HG03135 (cell line): ENCODE measurements at regions not wholly inside any gene's neighbourhood (a gene's known extent, or its start where the extent isn't known, plus 50 kb on each side); places are given as distances from the start of the nearest gene placed in this dataset.
"Not testable (repeated sequence)": the region's sequence is repeated elsewhere in the genome, so short reads cannot be mapped to it uniquely, and the experiment has no call there.

Source experiments
- ATAC-seq: cut with Tn5 transposase; IDR thresholded peaks from one replicate; pipeline ENCODE4 v1.9.1; 2021; ENCODE audit warnings: mild to moderate bottlenecking, moderate library complexity; ENCODE audit not compliant: unreplicated experiment

DNA sequence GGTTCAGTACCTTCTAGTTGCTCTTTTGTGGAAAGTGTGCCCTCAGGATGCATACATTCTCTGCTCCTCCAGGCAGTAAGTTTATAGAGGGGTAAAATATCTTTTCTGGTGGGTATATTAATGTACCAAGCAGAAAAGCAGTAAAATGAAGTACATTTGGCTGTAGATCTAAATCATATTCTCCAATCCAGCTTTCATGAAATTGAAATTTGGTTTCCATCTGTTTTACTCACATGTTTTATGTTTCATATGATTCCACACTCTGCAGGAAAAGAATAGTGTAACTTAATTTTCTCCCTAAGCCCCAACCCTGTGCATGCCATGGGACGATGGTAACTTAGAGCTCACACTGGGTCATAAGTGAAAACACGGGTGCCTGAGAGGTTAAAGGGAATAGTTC, 172.3 kb downstream of the AKAIN1 start:
- ATAC-seq, result no peak

DNA sequence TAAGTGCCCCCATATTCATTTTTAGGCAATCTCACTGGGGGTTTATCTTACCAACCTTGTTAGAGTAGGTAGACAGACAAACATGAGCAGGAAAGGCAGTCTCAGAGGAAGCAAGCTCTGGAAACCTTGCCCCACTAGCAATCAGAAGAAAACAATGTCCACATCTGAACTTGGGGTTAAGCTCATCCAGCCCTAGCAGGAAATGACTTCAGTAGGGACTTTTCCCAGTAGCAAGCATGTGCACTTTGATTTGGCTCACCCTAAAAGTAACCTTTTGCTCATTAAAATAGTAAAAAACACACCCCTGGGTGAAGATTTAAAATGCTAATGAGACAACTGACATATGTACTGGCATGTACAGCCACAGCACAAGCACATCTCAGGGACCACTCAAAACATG, 175.5 kb downstream of the AKAIN1 start:
- ATAC-seq, result no peak

DNA sequence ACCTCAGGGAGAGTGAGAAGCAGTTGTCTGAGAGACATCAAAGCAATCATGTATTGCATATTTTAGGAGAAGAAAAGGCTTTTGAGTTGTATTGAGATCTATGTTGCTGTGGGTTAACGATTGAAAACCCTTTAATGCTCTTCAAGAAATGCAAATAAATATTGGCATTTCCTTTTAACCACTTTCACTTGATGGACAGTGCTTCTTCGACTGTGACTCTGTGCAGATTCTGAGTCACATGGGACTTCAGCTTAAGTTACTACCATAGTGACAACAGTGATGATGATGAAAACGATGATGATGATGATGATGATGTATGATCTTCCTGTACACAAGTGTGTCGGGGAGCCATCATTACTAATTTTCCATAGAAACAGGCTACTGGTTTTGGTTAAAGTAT, 181.8 kb downstream of the AKAIN1 start:
- no peak for ATAC-seq

DNA sequence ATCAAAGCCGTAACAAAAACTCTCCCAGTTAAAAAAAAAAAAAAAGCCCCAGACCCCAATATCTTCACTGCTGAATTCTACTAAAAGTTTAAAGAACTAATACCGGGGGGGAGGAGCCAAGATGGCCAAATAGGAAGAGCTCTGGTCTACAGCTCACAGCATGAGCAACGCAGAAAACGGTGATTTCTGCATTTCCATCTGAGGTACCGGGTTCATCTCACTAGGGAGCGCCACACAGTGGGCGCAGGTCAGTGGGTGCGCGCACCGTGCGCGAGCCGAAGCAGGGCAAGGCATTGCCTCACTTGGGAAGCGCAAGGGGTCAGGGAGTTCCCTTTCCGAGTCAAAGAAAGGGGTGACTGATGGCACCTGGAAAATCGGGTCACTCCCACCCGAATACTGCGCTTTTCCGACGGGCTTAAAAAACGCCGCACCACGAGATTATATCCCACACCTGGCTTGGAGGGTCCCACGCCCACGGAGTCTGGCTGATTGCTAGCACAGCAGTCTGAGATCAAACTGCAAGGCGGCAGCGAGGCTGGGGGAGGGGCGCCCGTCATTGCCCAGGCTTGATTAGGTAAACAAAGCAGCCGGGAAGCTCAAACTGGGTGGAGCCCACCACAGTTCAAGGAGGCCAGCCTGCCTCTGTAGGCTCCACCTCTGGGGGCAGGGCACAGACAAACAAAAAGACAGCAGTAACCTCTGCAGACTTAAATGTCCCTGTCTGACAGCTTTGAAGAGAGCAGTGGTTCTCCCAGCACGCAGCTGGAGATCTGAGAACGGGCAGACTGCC, 192.8 kb downstream of the AKAIN1 start:
- not testable (repeated sequence) for ATAC-seq

DNA sequence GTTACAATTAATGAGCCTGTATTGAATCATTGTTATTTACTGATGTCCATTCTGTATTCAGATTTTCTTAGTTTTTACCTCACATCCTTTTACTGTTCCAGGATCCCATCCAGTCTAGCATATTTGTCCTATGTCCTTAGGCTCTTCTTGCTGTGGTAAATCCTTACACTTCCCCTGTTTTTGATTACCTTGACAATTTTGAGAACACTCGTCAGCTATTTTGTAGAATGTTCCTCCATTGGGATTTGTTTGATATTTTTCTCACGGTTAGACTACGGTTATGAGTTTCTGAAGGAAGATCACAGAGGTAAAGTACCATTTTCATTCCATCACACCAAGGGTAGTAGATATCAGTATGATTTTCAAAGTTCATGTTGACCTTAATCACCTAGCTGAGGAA, 202.3 kb downstream of the AKAIN1 start:
- ATAC-seq, result no peak

DNA sequence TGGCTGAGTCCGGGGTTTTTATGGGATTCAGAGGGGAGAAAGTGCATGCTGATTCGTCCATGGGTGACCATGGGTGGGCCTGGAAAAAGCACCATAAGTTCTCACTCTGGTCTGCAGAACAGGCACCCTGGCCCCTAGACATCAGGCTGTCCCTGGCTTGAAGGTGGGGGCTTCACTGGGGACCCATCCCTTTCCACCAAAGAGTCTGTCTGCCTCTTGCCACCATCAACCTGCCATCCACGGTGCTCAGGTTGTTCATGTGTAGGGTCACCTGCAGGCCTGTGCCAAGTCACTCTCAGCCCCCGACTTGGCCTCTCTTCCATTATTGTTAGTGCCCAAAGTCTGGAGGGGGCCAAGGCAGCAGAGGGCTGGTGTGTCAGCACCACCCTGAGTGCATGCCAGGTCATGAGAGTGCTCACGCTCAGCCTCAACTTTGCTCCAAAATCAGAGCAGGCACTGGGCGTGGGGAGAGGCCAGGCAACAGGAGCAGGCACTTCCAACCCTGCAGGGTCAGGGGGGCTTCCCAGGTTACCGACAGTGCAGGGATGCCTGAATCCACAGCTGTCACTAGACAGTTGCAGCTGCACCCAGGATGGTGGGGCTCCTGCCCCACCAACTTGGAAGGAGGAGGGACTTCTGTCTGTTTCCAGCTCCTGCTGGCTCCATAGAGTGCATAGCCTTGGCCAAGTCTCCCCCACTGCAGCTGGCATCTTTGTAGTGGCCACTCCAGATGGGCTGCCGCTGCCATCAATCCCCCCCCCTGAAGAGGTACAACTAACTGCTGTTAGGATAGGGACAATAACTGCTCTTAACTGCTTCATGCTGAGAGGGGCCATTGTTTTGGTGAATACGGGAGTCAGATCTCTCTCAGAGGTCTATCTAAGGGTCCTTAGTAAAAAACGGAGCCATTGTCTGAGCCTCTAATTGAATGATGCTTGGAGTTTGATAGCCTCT, 209.3 kb downstream of the AKAIN1 start:
- no peak for ATAC-seq

DNA sequence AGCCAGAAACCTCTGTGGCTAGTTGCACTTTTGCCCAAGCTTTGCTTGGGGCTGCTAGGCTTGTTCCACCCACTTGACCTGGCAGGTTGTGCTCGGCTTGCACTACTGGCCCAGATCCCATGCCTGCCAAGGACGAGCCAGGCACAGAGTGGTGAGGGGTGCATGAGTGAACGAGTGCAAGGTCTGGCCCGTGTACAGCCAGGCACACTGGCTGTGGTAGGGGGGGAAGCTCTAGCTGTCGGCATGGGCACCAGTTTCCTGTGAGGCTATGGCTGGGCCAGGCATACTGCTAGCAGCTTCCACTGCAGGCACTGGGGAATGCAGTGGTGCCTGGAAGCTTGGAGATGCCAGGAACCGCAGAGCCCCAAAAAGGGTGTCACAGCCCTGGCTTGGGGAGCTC, 210.4 kb downstream of the AKAIN1 start:
- ATAC-seq, result no peak

DNA sequence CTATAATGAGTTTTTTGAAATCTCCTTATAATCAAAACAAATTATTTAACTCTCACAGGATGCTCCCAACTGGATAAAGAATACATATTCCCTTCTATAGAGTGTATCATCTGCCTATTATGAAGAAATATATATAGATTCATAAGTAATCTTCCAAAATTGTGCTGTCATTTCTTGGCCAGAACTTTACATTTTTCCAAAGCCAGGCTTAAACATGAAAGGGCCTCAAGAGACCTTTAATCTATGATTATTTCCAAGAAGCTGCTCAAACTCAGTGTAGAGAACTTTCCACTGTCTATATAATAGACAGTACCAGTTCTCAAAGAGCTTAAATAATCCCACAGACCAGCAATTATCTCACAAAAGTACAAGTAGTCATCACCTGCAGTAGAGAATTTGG, 211.0 kb downstream of the AKAIN1 start:
- no peak for ATAC-seq

DNA sequence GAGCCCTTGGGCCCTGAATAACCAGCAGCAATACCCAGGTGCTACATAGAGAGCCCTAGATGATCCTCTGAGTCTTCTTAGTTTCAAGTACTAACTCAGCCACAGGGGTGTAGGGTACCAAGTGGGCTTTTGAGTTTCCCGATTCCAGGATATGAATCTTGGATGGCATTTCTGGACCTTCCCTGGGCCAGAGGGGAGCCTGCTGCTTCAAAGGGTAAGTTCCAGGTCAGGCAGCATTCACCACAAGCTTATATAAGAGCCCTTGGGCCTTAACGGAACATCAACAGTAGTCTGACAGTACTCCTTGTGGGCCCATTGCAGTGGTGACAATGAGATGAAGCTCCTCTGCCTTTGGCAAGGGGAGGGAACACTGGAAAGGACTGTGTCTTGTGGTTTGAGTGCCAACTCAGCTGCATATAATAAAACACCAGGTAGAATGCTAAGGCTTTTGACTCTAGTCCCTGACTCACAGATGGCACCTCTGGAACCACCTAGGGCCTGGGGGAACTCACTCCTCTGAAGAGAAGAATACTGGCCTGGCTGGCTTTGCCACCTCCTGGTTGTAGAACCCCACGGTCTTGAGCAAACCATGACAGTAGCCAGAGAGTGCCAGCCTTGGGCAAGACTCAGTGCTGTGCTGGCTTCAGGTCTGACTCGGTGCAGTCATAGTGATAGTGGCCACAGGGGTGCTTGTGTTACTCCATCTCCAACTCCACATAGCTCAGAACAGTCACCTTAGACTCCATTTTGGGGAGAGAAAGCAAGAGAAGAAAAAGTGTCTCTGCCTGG, 235.7 kb downstream of the AKAIN1 start:
- no peak for ATAC-seq

DNA sequence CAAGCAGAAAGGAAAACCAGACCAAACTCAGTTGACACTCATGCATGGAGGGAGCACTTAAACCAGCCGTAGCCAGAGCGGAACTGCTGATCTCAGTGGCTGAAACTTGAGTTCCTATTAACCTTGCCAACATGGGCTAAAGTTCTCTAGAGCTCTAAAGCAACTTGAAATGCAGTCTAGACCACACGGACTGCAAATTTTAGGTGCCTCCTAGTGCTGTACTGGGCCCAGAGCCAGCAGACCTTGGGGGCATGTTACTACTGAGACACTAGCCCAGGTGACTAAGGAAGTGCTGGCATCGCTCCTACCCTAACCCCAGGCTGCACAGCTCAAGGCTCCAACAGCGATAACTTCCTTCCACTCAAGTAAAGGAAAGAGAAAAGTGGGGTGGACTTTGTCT, 236.5 kb downstream of the AKAIN1 start:
- no peak for ATAC-seq

DNA sequence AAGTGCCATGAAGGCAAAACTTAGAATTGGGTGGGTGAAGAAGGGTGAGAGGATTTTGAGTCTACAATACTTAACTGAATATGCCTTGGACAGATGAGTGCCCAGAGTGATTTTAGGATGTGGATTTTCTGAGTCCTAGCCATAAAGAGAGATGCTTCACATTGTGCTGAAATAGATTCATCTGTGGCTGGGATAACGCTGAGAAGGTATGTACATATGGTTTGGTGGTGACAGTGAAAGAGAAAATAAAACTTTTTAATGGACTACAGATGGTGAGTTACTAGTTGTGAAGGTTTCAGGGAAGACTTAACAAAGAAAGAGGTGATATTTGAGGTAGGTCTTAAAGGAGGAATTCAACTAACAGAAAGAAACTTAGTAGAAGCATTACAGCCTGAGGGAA, 265.8 kb downstream of the AKAIN1 start:
- ATAC-seq, result no peak

DNA sequence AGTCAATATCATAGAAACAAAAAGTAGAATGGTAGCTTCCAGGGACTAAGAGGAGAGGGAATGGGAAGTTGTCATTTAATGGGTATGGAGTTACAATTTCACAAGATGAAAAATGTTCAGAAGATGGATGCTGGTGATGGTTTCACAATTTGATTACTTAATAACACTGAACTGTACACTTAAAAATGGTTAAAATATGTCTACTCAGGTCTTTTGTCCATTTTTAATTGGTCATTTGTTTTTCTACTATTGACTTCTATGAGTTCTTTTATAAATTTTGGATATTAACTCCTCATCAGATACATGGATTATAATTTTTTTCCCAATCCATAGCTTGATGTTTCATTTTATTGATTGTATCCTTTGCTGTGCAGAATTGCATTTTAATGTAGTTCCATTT, 275.5 kb downstream of the AKAIN1 start:
- ATAC-seq, result no peak

DNA sequence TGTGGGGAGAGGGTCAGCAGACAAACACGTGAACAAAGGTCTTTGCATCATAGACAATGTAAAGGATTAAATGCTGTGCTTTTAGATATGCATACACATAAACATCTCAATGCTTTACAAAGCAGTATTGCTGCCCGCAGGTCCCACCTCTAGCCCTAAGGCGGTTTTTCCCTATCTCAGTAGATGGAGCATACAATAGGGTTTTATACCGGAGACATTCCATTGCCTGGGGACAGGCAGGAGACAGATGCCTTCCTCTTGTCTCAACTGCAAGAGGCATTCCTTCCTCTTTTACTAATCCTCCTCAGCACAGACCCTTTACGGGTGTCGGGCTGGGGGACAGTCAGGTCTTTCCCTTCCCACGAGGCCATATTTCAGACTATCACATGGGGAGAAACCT, 279.5 kb downstream of the AKAIN1 start:
- not testable (repeated sequence) for ATAC-seq

DNA sequence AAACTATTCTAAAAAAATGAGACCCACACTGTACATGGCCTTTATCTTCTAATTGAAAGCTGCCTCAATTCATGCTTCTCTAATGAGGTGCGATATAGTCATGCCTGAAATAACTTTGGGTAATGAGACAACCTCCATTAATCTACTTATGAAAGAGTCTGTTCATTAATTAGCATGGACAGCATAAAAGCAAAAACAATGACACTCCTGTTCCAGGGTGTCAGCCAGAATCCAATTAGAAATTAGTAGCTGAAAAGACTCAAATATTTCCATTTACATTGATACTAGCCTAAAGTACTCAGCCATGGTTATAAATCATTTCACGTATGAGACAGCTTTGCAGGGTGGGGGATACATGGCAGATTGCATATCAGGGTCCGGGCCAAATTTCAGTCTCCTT, 288.7 kb downstream of the AKAIN1 start:
- ATAC-seq, result no peak

DNA sequence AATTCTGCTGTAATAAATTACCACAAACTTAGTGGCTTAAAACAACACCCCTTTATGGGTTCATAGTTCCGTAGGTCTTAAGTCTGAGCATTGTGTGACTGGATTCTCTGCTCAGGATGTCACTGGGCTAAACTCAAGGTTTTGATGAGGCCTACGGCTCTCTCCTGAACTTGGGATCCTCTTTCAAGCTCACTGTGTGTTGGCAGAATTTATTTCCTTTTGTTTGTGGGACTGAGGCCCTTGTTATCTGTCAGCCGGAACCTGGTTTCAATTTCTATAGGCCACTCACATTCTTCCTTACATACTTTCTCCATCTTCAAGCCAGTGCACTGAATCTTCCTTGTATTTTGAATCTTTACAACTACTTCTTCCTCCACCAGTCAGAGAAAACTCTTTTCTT, 290.2 kb downstream of the AKAIN1 start:
- ATAC-seq, result no peak

DNA sequence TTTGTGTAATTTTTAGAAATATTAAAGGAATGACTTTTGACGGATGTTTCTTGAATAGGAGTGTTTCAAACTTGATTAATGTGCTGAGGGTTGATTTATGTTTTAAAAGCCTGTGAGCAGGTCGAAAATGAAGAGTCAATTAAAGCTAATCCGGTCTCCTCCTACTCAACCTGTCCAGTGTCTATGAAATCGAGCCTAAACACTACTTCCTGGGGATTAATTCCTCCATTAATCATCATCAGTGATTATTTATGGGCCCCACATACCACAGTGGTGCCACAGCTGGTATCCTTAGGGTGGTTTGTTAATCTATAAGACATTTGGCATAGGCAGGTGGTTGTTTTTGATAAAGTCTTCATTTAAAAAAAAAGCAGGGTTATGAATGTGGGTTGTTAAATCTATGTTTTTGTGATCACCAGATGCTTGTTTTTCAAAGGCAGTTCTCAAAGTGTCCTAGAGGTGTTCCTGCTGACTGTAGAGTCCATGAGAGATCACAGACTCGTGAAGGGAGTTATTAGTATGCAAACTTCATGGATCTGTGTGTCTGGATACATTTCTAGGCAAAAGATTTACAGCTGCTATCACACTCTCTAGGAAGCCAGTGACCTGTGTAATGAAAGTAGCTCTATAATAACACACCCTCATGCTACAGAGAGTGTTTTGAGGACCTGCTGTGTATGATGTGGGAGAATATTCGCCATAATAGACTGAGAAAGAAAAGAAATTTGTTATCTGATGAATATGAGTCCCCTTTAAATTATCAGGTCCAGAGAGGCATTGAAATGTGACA, 308.6 kb downstream of the AKAIN1 start:
- ATAC-seq, result no peak

DNA sequence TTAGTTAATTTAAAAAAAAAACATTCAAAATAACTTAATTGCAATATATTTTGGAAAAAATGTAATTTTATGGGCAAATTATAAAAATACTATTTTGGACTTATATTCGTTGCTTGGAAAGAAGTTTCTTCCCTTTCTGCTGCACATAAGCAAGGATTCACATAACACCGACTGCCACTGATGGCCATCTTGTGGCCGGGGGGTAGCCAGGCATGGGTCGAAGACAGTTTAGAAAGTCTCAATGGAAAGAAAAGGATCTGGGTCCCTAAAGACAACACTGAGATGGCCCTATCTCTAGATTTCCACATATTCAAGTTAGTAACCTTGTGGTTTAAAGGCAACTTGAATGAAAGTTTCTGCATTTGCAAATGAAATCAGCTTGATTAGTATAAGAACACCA, 318.6 kb downstream of the AKAIN1 start:
- no peak for ATAC-seq

DNA sequence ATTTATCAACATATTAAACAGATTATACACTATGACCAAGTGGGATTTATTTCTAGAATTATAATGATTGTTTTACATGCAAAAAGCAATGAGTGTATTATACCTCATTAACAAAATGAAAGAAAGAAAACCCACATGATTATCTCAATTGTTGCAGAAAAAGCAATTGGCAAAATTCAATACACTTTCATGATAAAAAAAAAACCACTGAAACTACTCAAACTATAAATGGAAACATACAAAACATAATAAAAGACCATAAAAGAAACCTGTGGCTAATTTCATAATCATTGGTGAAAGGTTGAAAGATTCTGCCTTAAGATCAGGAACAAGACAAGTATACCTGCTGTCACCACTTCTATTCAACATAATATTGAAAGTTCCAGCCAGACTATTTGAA, 325.9 kb downstream of the AKAIN1 start:
- ATAC-seq, result no peak

DNA sequence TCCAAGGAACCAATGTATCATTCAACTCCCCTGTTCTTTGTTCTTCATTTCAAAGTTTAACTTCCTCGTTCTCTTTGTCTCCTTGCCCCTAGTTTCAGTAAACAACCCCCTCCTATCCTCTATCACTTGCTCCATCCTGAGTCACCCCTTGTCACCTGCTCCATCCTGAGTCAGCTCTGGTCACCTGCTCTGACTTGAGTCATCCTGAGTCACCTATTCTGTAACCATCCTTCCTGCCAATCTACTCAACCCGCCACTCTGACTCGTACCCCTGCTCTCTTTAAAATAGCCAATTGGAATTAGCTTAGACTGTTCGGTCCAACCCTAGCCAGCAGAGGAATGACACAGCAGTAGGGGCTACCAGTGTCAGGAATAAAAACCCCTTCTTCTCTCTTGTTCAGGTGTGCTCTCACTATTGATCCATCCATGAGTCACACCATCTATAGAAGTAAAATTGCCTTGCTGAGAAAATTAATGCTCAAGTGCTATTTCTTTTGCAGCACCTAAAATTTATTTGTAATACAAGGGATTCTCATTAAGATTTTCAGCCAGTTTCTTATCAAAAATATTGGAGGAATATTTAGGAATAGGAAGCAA, 326.8 kb downstream of the AKAIN1 start:
- ATAC-seq, result no peak

DNA sequence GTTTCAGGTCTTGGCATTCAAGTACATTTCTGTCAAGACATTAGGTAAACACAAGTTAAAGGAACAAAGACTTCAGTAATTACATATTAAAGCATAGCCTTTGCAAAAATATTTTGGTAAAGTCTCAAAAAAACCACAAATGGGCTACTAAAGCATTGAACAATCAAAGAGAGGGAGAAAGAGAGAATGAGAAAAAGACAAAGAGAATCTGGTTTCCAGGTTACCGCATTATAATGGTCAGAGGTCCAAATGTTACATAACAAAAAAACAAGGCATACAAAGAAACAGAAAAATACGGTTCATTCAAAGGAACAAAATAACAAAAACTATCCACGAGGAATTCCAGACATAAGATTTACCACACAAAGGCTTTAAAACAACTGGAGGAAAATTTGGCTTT, 327.9 kb downstream of the AKAIN1 start:
- ATAC-seq, result no peak
